Liver (tissue), 3 donors: ENCODE measurements at regions not wholly inside any gene's neighbourhood (a gene's known extent, or its start where the extent isn't known, plus 50 kb on each side); places are given as distances from the start of the nearest gene placed in this dataset.

ENCODE experiments used
- EGR1 ChIP-seq, 2 donors: IDR thresholded peaks; 2 replicates each; pipeline ENCODE4 v1.6.1; 2016 to 2018; ENCODE audit warnings: antibody characterized with exemption in 2 of 2, low read depth in 2 of 2
- GABPA ChIP-seq, 2 donors: IDR thresholded peaks in 1 of 2; conservative IDR thresholded peaks in 1 of 2; 2 replicates each; pipeline ENCODE4 v1.6.1; 2016; ENCODE audit warnings: antibody characterized with exemption in 2 of 2, mild to moderate bottlenecking in 1 of 2, moderate library complexity in 1 of 2
- HNF4G ChIP-seq: IDR thresholded peaks from 2 replicates; pipeline ENCODE4 v1.6.1; 2016; ENCODE audit warnings: antibody characterized with exemption
- RAD21 ChIP-seq, 2 donors: IDR thresholded peaks; 2 replicates each; pipeline ENCODE4 v1.6.1; 2016; ENCODE audit warnings: antibody characterized with exemption in 2 of 2, mild to moderate bottlenecking in 2 of 2
- SP1 ChIP-seq: IDR thresholded peaks from 2 replicates; pipeline ENCODE4 v1.6.1; 2018; ENCODE audit warnings: antibody characterized with exemption, mild to moderate bottlenecking
- TAF1 ChIP-seq: conservative IDR thresholded peaks from 2 replicates; pipeline ENCODE4 v1.6.1; 2016; ENCODE audit warnings: antibody characterized with exemption, mild to moderate bottlenecking
- TF ChIP-seq, protein P1 (sequence below): fragments of 150-350 bp; IDR thresholded peaks from 2 replicates; pipeline ENCODE4 v1.5.1; 2017; ENCODE audit warnings: improper control_type of control experiment, low read depth, low read length; ENCODE audit not compliant: missing input control
- TF ChIP-seq, protein P2 (sequence below): IDR thresholded peaks from 2 replicates; pipeline ENCODE4 v1.6.1; 2016; ENCODE audit warnings: antibody characterized with exemption
- TF ChIP-seq, protein P3 (sequence below): IDR thresholded peaks from 2 replicates; pipeline ENCODE4 v1.6.1; 2016; ENCODE audit warnings: antibody characterized with exemption, mild to moderate bottlenecking
- TF ChIP-seq, protein P4 (sequence below): IDR thresholded peaks from 2 replicates; pipeline ENCODE4 v1.6.1; 2016; ENCODE audit warnings: antibody characterized with exemption
- donor health status: healthy.
- donor health status: healthy.

DNA sequence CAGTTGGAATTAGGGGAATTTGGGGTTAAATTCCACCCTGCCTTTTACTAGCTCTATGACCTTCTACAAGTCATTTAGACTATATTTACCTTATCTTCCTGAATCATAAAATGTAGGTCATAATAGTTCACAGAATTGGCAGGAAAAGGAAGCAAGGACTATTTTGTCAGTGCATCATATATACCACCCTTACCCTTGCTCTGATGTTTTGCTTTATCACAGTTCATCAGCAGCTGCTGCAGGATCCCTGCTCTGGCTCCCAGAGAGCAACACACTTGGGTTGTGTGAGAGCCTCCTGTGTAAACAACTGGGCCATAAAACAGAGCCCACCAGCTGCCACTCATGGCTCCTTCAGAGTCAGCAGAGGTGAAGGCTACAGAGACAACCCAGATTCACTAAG, 631.6 kb upstream of the CAMK1G start:
- TF ChIP-seq, protein P1, sequence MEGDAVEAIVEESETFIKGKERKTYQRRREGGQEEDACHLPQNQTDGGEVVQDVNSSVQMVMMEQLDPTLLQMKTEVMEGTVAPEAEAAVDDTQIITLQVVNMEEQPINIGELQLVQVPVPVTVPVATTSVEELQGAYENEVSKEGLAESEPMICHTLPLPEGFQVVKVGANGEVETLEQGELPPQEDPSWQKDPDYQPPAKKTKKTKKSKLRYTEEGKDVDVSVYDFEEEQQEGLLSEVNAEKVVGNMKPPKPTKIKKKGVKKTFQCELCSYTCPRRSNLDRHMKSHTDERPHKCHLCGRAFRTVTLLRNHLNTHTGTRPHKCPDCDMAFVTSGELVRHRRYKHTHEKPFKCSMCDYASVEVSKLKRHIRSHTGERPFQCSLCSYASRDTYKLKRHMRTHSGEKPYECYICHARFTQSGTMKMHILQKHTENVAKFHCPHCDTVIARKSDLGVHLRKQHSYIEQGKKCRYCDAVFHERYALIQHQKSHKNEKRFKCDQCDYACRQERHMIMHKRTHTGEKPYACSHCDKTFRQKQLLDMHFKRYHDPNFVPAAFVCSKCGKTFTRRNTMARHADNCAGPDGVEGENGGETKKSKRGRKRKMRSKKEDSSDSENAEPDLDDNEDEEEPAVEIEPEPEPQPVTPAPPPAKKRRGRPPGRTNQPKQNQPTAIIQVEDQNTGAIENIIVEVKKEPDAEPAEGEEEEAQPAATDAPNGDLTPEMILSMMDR = no peak
- TF ChIP-seq, protein P2, sequence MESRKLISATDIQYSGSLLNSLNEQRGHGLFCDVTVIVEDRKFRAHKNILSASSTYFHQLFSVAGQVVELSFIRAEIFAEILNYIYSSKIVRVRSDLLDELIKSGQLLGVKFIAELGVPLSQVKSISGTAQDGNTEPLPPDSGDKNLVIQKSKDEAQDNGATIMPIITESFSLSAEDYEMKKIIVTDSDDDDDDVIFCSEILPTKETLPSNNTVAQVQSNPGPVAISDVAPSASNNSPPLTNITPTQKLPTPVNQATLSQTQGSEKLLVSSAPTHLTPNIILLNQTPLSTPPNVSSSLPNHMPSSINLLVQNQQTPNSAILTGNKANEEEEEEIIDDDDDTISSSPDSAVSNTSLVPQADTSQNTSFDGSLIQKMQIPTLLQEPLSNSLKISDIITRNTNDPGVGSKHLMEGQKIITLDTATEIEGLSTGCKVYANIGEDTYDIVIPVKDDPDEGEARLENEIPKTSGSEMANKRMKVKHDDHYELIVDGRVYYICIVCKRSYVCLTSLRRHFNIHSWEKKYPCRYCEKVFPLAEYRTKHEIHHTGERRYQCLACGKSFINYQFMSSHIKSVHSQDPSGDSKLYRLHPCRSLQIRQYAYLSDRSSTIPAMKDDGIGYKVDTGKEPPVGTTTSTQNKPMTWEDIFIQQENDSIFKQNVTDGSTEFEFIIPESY = no peak
- TF ChIP-seq, protein P3, sequence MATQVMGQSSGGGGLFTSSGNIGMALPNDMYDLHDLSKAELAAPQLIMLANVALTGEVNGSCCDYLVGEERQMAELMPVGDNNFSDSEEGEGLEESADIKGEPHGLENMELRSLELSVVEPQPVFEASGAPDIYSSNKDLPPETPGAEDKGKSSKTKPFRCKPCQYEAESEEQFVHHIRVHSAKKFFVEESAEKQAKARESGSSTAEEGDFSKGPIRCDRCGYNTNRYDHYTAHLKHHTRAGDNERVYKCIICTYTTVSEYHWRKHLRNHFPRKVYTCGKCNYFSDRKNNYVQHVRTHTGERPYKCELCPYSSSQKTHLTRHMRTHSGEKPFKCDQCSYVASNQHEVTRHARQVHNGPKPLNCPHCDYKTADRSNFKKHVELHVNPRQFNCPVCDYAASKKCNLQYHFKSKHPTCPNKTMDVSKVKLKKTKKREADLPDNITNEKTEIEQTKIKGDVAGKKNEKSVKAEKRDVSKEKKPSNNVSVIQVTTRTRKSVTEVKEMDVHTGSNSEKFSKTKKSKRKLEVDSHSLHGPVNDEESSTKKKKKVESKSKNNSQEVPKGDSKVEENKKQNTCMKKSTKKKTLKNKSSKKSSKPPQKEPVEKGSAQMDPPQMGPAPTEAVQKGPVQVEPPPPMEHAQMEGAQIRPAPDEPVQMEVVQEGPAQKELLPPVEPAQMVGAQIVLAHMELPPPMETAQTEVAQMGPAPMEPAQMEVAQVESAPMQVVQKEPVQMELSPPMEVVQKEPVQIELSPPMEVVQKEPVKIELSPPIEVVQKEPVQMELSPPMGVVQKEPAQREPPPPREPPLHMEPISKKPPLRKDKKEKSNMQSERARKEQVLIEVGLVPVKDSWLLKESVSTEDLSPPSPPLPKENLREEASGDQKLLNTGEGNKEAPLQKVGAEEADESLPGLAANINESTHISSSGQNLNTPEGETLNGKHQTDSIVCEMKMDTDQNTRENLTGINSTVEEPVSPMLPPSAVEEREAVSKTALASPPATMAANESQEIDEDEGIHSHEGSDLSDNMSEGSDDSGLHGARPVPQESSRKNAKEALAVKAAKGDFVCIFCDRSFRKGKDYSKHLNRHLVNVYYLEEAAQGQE = no peak
- TF ChIP-seq GABPA (IDR thresholded peaks at IDR 0.05 in 1 of 2, conservative IDR thresholded peaks at IDR 0.05 in 1 of 2) = no peak
- TF ChIP-seq TAF1 = no peak
- TF ChIP-seq RAD21 (IDR thresholded peaks at IDR 0.05) = no peak
- TF ChIP-seq, protein P4, sequence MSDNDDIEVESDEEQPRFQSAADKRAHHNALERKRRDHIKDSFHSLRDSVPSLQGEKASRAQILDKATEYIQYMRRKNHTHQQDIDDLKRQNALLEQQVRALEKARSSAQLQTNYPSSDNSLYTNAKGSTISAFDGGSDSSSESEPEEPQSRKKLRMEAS = no peak
- TF ChIP-seq SP1 = no peak
- TF ChIP-seq EGR1 (IDR thresholded peaks at IDR 0.05; ENCODE audit: low read depth in 2 of 2) = no peak
- no peak for TF ChIP-seq HNF4G
